Colonic mucosa (tissue), 4 donors: ENCODE measurements at regions not wholly inside any gene's neighbourhood (a gene's known extent, or its start where the extent isn't known, plus 50 kb on each side); places are given as distances from the start of the nearest gene placed in this dataset.

Experiments
- DNase-seq: peaks from one replicate; pipeline ENCODE4 v3.0.0-alpha.2; 2020
- H3K27ac ChIP-seq: fragments of 200-600 bp; one replicate; pipeline ENCODE4 v1.8.0; 2021
- H3K27me3 ChIP-seq: fragments of 200-600 bp; one replicate; pipeline ENCODE4 v1.8.0; 2021
- H3K36me3 ChIP-seq: fragments of 200-600 bp; one replicate; pipeline ENCODE4 v1.8.0; 2021
- H3K4me1 ChIP-seq: fragments of 200-600 bp; one replicate; pipeline ENCODE4 v1.8.0; 2021; ENCODE audit warnings: mild to moderate bottlenecking
- H3K4me3 ChIP-seq: fragments of 200-600 bp; one replicate; pipeline ENCODE4 v1.8.0; 2021
- H3K9ac ChIP-seq, 2 donors: one replicate each; pipeline ENCODE4 v1.7.0; 2013; ENCODE audit warnings: control low read depth in 2 of 2, low read depth in 2 of 2, low read length in 2 of 2
- H3K9me3 ChIP-seq: fragments of 200-600 bp; one replicate; pipeline ENCODE4 v1.8.0; 2021
- intact Hi-C: fragments of 100-400 bp; cut with DNase I; formaldehyde crosslinking; loops from one replicate; pipeline ENCODE4 v1.14.1; 2022
- TF ChIP-seq, protein P1 (sequence below): fragments of 200-600 bp; IDR thresholded peaks from one replicate; pipeline ENCODE4 v1.8.0; 2022; ENCODE audit warnings: antibody characterized with exemption, mild to moderate bottlenecking
- donor health status: healthy.
- donor health status: DM: no; HTN: no; CAD: no.
- donor health status: DM: no; HTN: no; CAD: no.

- no peak for DNase-seq
- Histone ChIP-seq H3K4me3 (no peak overlapping the region), H3K27ac (no peak overlapping the region), H3K36me3 (no peaks in the 10 kb centered on the region), H3K9ac (no peak overlapping the region), H3K4me1 (no peaks in the 10 kb centered on the region), H3K9me3 (no peaks in the 10 kb centered on the region), H3K27me3 (no peaks in the 10 kb centered on the region)
- TF ChIP-seq, protein P1, sequence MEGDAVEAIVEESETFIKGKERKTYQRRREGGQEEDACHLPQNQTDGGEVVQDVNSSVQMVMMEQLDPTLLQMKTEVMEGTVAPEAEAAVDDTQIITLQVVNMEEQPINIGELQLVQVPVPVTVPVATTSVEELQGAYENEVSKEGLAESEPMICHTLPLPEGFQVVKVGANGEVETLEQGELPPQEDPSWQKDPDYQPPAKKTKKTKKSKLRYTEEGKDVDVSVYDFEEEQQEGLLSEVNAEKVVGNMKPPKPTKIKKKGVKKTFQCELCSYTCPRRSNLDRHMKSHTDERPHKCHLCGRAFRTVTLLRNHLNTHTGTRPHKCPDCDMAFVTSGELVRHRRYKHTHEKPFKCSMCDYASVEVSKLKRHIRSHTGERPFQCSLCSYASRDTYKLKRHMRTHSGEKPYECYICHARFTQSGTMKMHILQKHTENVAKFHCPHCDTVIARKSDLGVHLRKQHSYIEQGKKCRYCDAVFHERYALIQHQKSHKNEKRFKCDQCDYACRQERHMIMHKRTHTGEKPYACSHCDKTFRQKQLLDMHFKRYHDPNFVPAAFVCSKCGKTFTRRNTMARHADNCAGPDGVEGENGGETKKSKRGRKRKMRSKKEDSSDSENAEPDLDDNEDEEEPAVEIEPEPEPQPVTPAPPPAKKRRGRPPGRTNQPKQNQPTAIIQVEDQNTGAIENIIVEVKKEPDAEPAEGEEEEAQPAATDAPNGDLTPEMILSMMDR = no peak
- intact Hi-C loops = no loop called here
Observed at GRCh38 chr1:98366343-98366742, 295.2 kb upstream of the SNX7 start.

DNA sequence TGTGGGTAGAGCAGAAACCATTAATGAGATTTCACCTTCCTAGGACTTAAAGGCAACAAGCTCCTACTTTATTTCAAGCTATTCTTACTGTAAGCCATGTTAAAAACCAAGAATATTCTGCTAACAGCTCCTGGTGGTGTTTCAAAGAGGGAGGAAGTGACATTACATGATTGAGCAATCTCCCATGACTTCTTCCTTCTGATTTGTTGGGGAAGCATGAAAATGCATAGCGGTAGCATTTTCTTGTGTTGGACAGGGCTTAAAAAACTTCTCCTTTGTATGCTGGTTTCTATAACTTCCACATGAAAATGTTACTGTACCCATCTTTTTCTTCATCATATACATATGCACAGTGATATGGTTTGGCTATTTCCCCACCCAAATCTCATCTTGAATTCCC is 297.0 kb upstream of the SNX7 start:
- Histone ChIP-seq H3K4me3 (no peak overlapping the region), H3K9me3 (no peaks in the 10 kb centered on the region), H3K36me3 (no peaks in the 10 kb centered on the region), H3K4me1 (no peaks in the 10 kb centered on the region), H3K27ac (no peak overlapping the region), H3K27me3 (no peaks in the 10 kb centered on the region), H3K9ac (no peak overlapping the region)
- intact Hi-C loops = no loop called here
- no peak for DNase-seq
- TF ChIP-seq, protein P1 = no peak

GRCh38 chr1:98360864-98361263 is 300.7 kb upstream of the SNX7 start:
- Histone ChIP-seq H3K4me3 (no peak overlapping the region), H3K9ac (no peak overlapping the region), H3K9me3 (no peaks in the 10 kb centered on the region), H3K4me1 (no peaks in the 10 kb centered on the region), H3K27me3 (no peaks in the 10 kb centered on the region), H3K27ac (no peak overlapping the region), H3K36me3 (no peaks in the 10 kb centered on the region)
- TF ChIP-seq, protein P1 = no peak
- intact Hi-C loops = no loop called here
- DNase-seq = no peak

DNA sequence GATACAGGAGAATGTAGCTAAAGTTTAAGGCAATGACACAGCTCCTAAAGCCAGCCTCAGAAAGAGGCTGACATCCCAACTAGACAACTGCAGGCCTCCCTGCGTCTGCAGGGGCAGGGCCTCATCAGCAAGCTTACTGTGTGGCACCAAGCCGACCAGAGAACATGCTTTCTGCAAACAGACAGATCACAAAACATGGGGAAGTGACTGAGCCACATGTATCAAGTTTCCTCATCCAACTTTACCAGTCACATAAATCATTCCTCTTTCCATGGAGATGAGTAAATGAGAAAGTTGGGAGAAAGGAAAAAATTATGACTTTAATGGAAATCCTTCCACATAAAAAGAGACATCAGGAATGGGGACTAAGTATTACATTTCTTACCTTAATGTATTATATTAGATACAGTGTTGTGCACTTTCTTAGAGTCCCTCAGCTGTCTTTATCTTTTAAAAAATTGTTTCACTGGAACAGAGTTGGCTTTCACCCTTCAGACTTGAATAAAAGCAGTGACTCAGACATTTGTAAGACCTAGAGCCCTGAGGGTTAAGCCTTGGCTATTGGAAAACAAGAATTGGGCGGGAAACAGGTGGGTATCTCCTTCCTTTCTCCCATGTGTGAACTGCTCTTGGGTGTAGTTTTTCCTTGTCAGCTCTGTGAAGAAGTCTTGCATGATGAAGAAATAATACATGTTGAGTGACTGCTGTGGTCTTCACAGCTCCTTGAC is 305.7 kb upstream of the SNX7 start:
- Histone ChIP-seq H3K9me3 (no peaks in the 10 kb centered on the region), H3K4me3 (no peak overlapping the region), H3K36me3 (no peaks in the 10 kb centered on the region), H3K9ac (no peak overlapping the region), H3K27ac (no peak overlapping the region), H3K4me1 (no peaks in the 10 kb centered on the region), H3K27me3 (no peaks in the 10 kb centered on the region)
- no peak for DNase-seq
- intact Hi-C loops = no loop called here
- TF ChIP-seq, protein P1 = no peak

- no peak overlapping the region for H3K4me3 ChIP-seq
- no peaks in the 10 kb centered on the region for H3K27me3 ChIP-seq
- no peak overlapping the region for H3K27ac ChIP-seq
- intact Hi-C loops = no loop called here
- no peaks in the 10 kb centered on the region for H3K36me3 ChIP-seq
- no peak for DNase-seq
- H3K9ac ChIP-seq = no peak overlapping the region
- TF ChIP-seq, protein P1 = no peak
- no peaks in the 10 kb centered on the region for H3K4me1 ChIP-seq
- H3K9me3 ChIP-seq = no peaks in the 10 kb centered on the region
Observed at GRCh38 chr1:98352378-98352777, 309.1 kb upstream of the SNX7 start.
